Fibroblast of skin of abdomen (primary cell): ENCODE measurements at regions not wholly inside any gene's neighbourhood (a gene's known extent, or its start where the extent isn't known, plus 50 kb on each side); places are given as distances from the start of the nearest gene placed in this dataset.

ENCODE experiments used
- DNase-seq: peaks from one replicate; pipeline ENCODE4 v3.0.0-alpha.2; 2013

- no peak for DNase-seq
These were observed 141.1 kb downstream of the HNMT start for GRCh38 chr2:138105358-138105757.

- DNase-seq: no peak
These were observed 142.3 kb downstream of the HNMT start for GRCh38 chr2:138106606-138107005.

GRCh38 chr2:138107288-138107687 lies 143.0 kb downstream of the HNMT start:
- DNase-seq: no peak

- DNase-seq: no peak
These were observed 146.3 kb downstream of the HNMT start for GRCh38 chr2:138110453-138111083.

- no peak for DNase-seq
These were observed 148.3 kb downstream of the HNMT start for GRCh38 chr2:138112536-138112935.

GRCh38 chr2:138113871-138114525 lies 149.7 kb downstream of the HNMT start:
- no peak for DNase-seq

GRCh38 chr2:138115666-138116065 lies 151.4 kb downstream of the HNMT start:
- no peak for DNase-seq

GRCh38 chr2:138116456-138116855 lies 152.2 kb downstream of the HNMT start:
- DNase-seq: no peak

- DNase-seq: no peak
These were observed 157.7 kb downstream of the HNMT start for GRCh38 chr2:138121666-138122661.

GRCh38 chr2:138122891-138123290 lies 158.6 kb downstream of the HNMT start:
- no peak for DNase-seq

GRCh38 chr2:138123741-138124140 lies 159.5 kb downstream of the HNMT start:
- DNase-seq: no peak

GRCh38 chr2:138124521-138124920 lies 160.2 kb downstream of the HNMT start:
- DNase-seq: no peak

GRCh38 chr2:138125306-138126288 lies 161.3 kb downstream of the HNMT start:
- no peak for DNase-seq

GRCh38 chr2:138132108-138132507 lies 167.8 kb downstream of the HNMT start:
- no peak for DNase-seq

- DNase-seq: no peak
These were observed 173.7 kb downstream of the HNMT start for GRCh38 chr2:138137949-138138348.

GRCh38 chr2:138147796-138148195 lies 183.5 kb downstream of the HNMT start:
- DNase-seq: no peak

- no peak for DNase-seq
These were observed 191.0 kb downstream of the HNMT start for GRCh38 chr2:138155304-138155703.

- DNase-seq: no peak
These were observed 193.1 kb downstream of the HNMT start for GRCh38 chr2:138157372-138157771.

GRCh38 chr2:138170485-138170884 lies 206.2 kb downstream of the HNMT start:
- DNase-seq: no peak

GRCh38 chr2:138171244-138171643 lies 207.0 kb downstream of the HNMT start:
- no peak for DNase-seq

GRCh38 chr2:138175066-138175465 lies 210.8 kb downstream of the HNMT start:
- DNase-seq: no peak

GRCh38 chr2:138176862-138177439 lies 212.7 kb downstream of the HNMT start:
- DNase-seq: no peak
